ENCODE measurements at regions not wholly inside any gene's neighbourhood (a gene's known extent, or its start where the extent isn't known, plus 50 kb on each side); places are given as distances from the start of the nearest gene placed in this dataset.

DNA sequence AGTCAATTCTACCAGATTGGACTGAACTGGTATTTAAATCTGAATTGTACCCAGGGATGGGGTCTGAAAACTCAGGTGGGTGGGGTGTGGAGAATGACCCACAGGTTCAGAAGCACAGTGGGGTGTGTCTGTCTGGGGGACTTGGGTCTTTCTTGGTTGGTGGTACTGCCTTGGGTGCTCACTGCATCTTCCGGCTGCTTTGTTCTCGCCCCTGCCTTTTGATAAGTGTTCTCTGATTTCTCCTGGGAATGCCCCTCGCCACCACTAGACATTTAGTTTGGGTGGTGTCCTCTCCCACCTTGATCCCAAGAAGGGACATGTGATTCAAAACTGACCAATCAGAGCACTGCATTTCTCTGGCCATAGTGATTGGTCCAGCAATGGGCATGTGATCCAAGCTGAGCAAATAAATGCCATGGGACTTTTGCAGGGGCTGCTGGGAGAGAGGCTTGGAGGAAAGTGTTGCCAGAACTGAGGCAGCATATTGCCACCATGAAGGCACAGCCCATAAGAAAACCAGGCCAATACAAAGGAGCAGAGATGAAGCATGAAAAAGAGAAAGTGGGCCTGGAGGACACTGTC, 270.5 kb downstream of the NPHP4 start:
- TF ChIP-seq, protein P1, sequence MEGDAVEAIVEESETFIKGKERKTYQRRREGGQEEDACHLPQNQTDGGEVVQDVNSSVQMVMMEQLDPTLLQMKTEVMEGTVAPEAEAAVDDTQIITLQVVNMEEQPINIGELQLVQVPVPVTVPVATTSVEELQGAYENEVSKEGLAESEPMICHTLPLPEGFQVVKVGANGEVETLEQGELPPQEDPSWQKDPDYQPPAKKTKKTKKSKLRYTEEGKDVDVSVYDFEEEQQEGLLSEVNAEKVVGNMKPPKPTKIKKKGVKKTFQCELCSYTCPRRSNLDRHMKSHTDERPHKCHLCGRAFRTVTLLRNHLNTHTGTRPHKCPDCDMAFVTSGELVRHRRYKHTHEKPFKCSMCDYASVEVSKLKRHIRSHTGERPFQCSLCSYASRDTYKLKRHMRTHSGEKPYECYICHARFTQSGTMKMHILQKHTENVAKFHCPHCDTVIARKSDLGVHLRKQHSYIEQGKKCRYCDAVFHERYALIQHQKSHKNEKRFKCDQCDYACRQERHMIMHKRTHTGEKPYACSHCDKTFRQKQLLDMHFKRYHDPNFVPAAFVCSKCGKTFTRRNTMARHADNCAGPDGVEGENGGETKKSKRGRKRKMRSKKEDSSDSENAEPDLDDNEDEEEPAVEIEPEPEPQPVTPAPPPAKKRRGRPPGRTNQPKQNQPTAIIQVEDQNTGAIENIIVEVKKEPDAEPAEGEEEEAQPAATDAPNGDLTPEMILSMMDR (IDR thresholded peaks at IDR 0.05): no peak
- TF ChIP-seq POLR2A (IDR thresholded peaks at IDR 0.05) (no peak), POLR2AphosphoS5 (IDR thresholded peaks at IDR 0.05) (no peak), EP300 (IDR thresholded peaks at IDR 0.05) (no peak)
